ENCODE measurements at regions not wholly inside any gene's neighbourhood (a gene's known extent, or its start where the extent isn't known, plus 50 kb on each side); places are given as distances from the start of the nearest gene placed in this dataset.

- Histone ChIP-seq H3K9me2 (ENCODE audit: insufficient read depth) (peaks cover 9% of the 10 kb centered on the region; the same call in 1 of the 2 replicates), H2AFZ (0 out of 2 replicates have a peak overlapping the region, but pooled peaks have one; percentile 43), H3K27me3 (ENCODE audit: insufficient read depth) (no peaks in the 10 kb centered on the region), H3K4me2 (no peak overlapping the region), H3K36me3 (ENCODE audit: insufficient read depth) (no peaks in the 10 kb centered on the region), H3F3A (replicated peaks; ENCODE audit: low read depth) (no peaks in the 10 kb centered on the region), H3K4me3 (no peak overlapping the region), H3K79me2 (replicated peaks; ENCODE audit: insufficient read depth) (no peaks in the 10 kb centered on the region), H3K4me1 (ENCODE audit: insufficient read depth) (peaks cover 4% of the 10 kb centered on the region; the same call in 1 of the 2 replicates), H4K20me1 (replicated peaks; ENCODE audit: insufficient read depth) (no peaks in the 10 kb centered on the region), H3K27ac (ENCODE audit: low read depth) (no peak overlapping the region)
- no peaks in the 10 kb centered on the region for H3K36me3 Mint-ChIP-seq (ENCODE audit: low read depth)
- no peak for ATAC-seq
- no peaks in the 10 kb centered on the region; the same call in 1 of the 3 replicates for H3K9me3 Mint-ChIP-seq
- H3K27ac Mint-ChIP-seq, result no peak overlapping the region
- H3K4me1 Mint-ChIP-seq, result peaks cover 3% of the 10 kb centered on the region
- no peak for TF ChIP-seq POLR2AphosphoS5 (IDR thresholded peaks at IDR 0.05; ENCODE audit: low read depth)
- TF ChIP-seq, protein P1, sequence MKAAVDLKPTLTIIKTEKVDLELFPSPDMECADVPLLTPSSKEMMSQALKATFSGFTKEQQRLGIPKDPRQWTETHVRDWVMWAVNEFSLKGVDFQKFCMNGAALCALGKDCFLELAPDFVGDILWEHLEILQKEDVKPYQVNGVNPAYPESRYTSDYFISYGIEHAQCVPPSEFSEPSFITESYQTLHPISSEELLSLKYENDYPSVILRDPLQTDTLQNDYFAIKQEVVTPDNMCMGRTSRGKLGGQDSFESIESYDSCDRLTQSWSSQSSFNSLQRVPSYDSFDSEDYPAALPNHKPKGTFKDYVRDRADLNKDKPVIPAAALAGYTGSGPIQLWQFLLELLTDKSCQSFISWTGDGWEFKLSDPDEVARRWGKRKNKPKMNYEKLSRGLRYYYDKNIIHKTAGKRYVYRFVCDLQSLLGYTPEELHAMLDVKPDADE (IDR thresholded peaks at IDR 0.05), result no peak
- TF ChIP-seq EZH2phosphoT487 (IDR thresholded peaks at IDR 0.05; ENCODE audit: unreplicated experiment), result no peak
- no peak for TF ChIP-seq JUNB (IDR thresholded peaks at IDR 0.05; ENCODE audit: unreplicated experiment)
- TF ChIP-seq EZH2 (IDR thresholded peaks at IDR 0.05; ENCODE audit: low read depth, unreplicated experiment), result no peak
- H3K4me3 Mint-ChIP-seq, result no peak overlapping the region
- H3K27me3 Mint-ChIP-seq (ENCODE audit: insufficient read depth, low read depth, poor library complexity), result peaks cover 3% of the 10 kb centered on the region
- DNase-seq (ENCODE audit: low spot score), result no peak
These were observed 100.5 kb downstream of the QRSL1 start for GRCh38 chr6:106729841-106730240.

- Mint-ChIP-seq H3K27ac (no peak overlapping the region), H3K27me3 (ENCODE audit: insufficient read depth, low read depth, poor library complexity) (peaks cover 6% of the 10 kb centered on the region), H3K9me3 (no peaks in the 10 kb centered on the region; the same call in 1 of the 3 replicates), H3K4me1 (peaks cover 3% of the 10 kb centered on the region; the same call in 1 of the 3 replicates), H3K4me3 (no peak overlapping the region), H3K36me3 (ENCODE audit: low read depth) (no peaks in the 10 kb centered on the region)
- ATAC-seq, result no peak
- peaks cover 10% of the 10 kb centered on the region; the same call in 1 of the 2 replicates for H3K9me2 ChIP-seq (ENCODE audit: insufficient read depth)
- no peak overlapping the region for H3K4me2 ChIP-seq
- no peak overlapping the region for H3K27ac ChIP-seq (ENCODE audit: low read depth)
- TF ChIP-seq CREB1 (CRISPR knock-in tag; IDR thresholded peaks at IDR 0.05; ENCODE audit: low read depth), result no peak
- no peak for TF ChIP-seq REST (IDR thresholded peaks at IDR 0.05; ENCODE audit: unreplicated experiment)
- H3K4me1 ChIP-seq (ENCODE audit: insufficient read depth), result no peaks in the 10 kb centered on the region
- H3K4me3 ChIP-seq, result no peak overlapping the region
- no peaks in the 10 kb centered on the region for H3K27me3 ChIP-seq (ENCODE audit: insufficient read depth)
- H3K36me3 ChIP-seq (ENCODE audit: insufficient read depth), result no peaks in the 10 kb centered on the region
- no peaks in the 10 kb centered on the region for H3F3A ChIP-seq (replicated peaks; ENCODE audit: low read depth)
- DNase-seq (ENCODE audit: low spot score), result no peak
- no peaks in the 10 kb centered on the region for H3K79me2 ChIP-seq (replicated peaks; ENCODE audit: insufficient read depth)
- H4K20me1 ChIP-seq (replicated peaks; ENCODE audit: insufficient read depth), result no peaks in the 10 kb centered on the region
- H2AFZ ChIP-seq, result no peak overlapping the region; the same call in 1 of the 2 replicates
These were observed 99.0 kb downstream of the QRSL1 start for GRCh38 chr6:106728296-106728870.

Data from GM23338 (cell line).